Keratinocyte (primary cell): ENCODE measurements at regions not wholly inside any gene's neighbourhood (a gene's known extent, or its start where the extent isn't known, plus 50 kb on each side); places are given as distances from the start of the nearest gene placed in this dataset.

ENCODE experiments used
- DNase-seq: peaks from one replicate; pipeline ENCODE4 v3.0.0-alpha.2; 2011; ENCODE audit warnings: low read depth, missing footprints, low spot score
- FAIRE-seq: peaks from 2 replicates; lab custom pipeline; 2011; peaks lifted over from hg19 to GRCh38; lab: Jason Lieb, UNC
- H2AFZ ChIP-seq: 2 replicates; pipeline ENCODE4 v1.6.0; 2012; ENCODE audit warnings: low read length, control low read depth, inconsistent platforms; ENCODE audit not compliant: control insufficient read depth
- H3K27ac ChIP-seq: 2 replicates; pipeline ENCODE4 v1.5.1; 2011; ENCODE audit warnings: low read length; ENCODE audit not compliant: control insufficient read depth, insufficient read depth
- H3K27me3 ChIP-seq: 3 replicates; pipeline ENCODE4 v1.6.0; 2011; ENCODE audit warnings: low read length; ENCODE audit not compliant: control insufficient read depth, insufficient read depth; ENCODE audit errors: extremely low read depth
- H3K36me3 ChIP-seq, 2 experiments: 2 replicates in 1 of 2; 3 replicates in 1 of 2; pipeline ENCODE4 v1.5.1; 2011; ENCODE audit warnings: low read length in 2 of 2, mild to moderate bottlenecking in 1 of 2; ENCODE audit not compliant: control insufficient read depth in 2 of 2, insufficient read depth in 2 of 2; ENCODE audit errors: extremely low read depth in 1 of 2
- H3K4me1 ChIP-seq: 3 replicates; pipeline ENCODE4 v1.5.1; 2011; ENCODE audit warnings: low read length; ENCODE audit not compliant: control insufficient read depth, insufficient read depth; ENCODE audit errors: extremely low read depth
- H3K4me2 ChIP-seq: 3 replicates; pipeline ENCODE4 v1.6.0; 2011; ENCODE audit warnings: low read depth, low read length; ENCODE audit not compliant: control insufficient read depth, insufficient read depth; ENCODE audit errors: extremely low read depth
- H3K4me3 ChIP-seq, 3 experiments: fragments of 200-600 bp in 1 of 3; sonication (generic) in 1 of 3; 2 replicates in 2 of 3; 3 replicates in 1 of 3; pipeline ENCODE4 v1.5.1; 2011 to 2016; ENCODE audit warnings: low read length in 3 of 3, mild to moderate bottlenecking in 3 of 3, control low read depth in 2 of 3, inconsistent platforms in 1 of 3, low read depth in 1 of 3, mixed read lengths in 1 of 3, mixed run types in 1 of 3, moderate library complexity in 1 of 3; ENCODE audit not compliant: control insufficient read depth in 2 of 3, insufficient read depth in 2 of 3; ENCODE audit errors: extremely low read depth in 1 of 3
- H3K79me2 ChIP-seq: 2 replicates; pipeline ENCODE4 v1.6.0; 2012; ENCODE audit warnings: low read length; ENCODE audit not compliant: control insufficient read depth, insufficient read depth
- H3K9ac ChIP-seq: 3 replicates; pipeline ENCODE4 v1.6.0; 2011; ENCODE audit warnings: low read length; ENCODE audit not compliant: control insufficient read depth, insufficient read depth; ENCODE audit errors: extremely low read depth
- H3K9me1 ChIP-seq: 3 replicates; pipeline ENCODE4 v1.6.0; 2011; ENCODE audit warnings: low read length; ENCODE audit not compliant: control insufficient read depth, insufficient read depth; ENCODE audit errors: extremely low read depth
- H3K9me3 ChIP-seq: 2 replicates; pipeline ENCODE4 v1.5.1; 2012; ENCODE audit warnings: low read depth, low read length; ENCODE audit not compliant: control insufficient read depth
- H4K20me1 ChIP-seq: 3 replicates; pipeline ENCODE4 v1.6.0; 2011; ENCODE audit warnings: low read length; ENCODE audit not compliant: control insufficient read depth, insufficient read depth; ENCODE audit errors: extremely low read depth
- EZH2 ChIP-seq: IDR thresholded peaks from one replicate; pipeline ENCODE4 v1.6.1; 2012; ENCODE audit warnings: inconsistent platforms, mild to moderate bottlenecking, low read length, moderate library complexity
- dilution Hi-C: fragments of 300-500 bp; cut with MboI; formaldehyde crosslinking; loops from one replicate; pipeline ENCODE4 v1.7.0; 2020; ENCODE audit warnings: low sequenced_read_pairs; ENCODE audit not compliant: extremely low pct_ligation_motif_present
- TF ChIP-seq, protein P1 (sequence below), 3 experiments: IDR thresholded peaks in 1 of 3; conservative IDR thresholded peaks in 1 of 3; optimal IDR thresholded peaks in 1 of 3; 2 replicates in 2 of 3; 3 replicates in 1 of 3; pipeline versions ENCODE3 to v1.5.1; 2011; ENCODE audit warnings: low read length in 3 of 3, mild to moderate bottlenecking in 3 of 3, moderate library complexity in 2 of 3, control low read depth in 1 of 3, inconsistent platforms in 1 of 3; ENCODE audit not compliant: insufficient read depth in 2 of 3; ENCODE audit errors: extremely low read depth in 1 of 3

GRCh38 chr4:26035921-26036320 lies 121.9 kb downstream of the SMIM20 start:
- H3K36me3 ChIP-seq, result no peaks in the 10 kb centered on the region
- DNase-seq, result no peak
- no peaks in the 10 kb centered on the region for H3K9me1 ChIP-seq
- no peaks in the 10 kb centered on the region for H3K9me3 ChIP-seq
- peaks cover 10% of the 10 kb centered on the region for H3K27me3 ChIP-seq
- no peaks in the 10 kb centered on the region for H4K20me1 ChIP-seq
- H3K4me3 ChIP-seq, result no peak overlapping the region
- dilution Hi-C loops, result no loop called here
- no peaks in the 10 kb centered on the region for H3K4me1 ChIP-seq
- TF ChIP-seq, protein P1, sequence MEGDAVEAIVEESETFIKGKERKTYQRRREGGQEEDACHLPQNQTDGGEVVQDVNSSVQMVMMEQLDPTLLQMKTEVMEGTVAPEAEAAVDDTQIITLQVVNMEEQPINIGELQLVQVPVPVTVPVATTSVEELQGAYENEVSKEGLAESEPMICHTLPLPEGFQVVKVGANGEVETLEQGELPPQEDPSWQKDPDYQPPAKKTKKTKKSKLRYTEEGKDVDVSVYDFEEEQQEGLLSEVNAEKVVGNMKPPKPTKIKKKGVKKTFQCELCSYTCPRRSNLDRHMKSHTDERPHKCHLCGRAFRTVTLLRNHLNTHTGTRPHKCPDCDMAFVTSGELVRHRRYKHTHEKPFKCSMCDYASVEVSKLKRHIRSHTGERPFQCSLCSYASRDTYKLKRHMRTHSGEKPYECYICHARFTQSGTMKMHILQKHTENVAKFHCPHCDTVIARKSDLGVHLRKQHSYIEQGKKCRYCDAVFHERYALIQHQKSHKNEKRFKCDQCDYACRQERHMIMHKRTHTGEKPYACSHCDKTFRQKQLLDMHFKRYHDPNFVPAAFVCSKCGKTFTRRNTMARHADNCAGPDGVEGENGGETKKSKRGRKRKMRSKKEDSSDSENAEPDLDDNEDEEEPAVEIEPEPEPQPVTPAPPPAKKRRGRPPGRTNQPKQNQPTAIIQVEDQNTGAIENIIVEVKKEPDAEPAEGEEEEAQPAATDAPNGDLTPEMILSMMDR (optimal IDR thresholded peaks at IDR 0.05 in 1 of 3, IDR thresholded peaks at IDR 0.05 in 1 of 3, conservative IDR thresholded peaks at IDR 0.05 in 1 of 3; ENCODE audit: extremely low read depth in 1 of 3, insufficient read depth in 2 of 3, low read length in 3 of 3), result no peak
- TF ChIP-seq EZH2, result no peak
- no peak overlapping the region for H3K4me2 ChIP-seq
- H3K79me2 ChIP-seq, result no peaks in the 10 kb centered on the region
- H3K9ac ChIP-seq, result no peak overlapping the region
- no peak overlapping the region for H2AFZ ChIP-seq
- no peak overlapping the region for H3K27ac ChIP-seq
- FAIRE-seq, result no peak

- no peak overlapping the region for H3K27ac ChIP-seq
- H3K4me3 ChIP-seq, result no peak overlapping the region
- FAIRE-seq (no peak), DNase-seq (no peak)
- no peaks in the 10 kb centered on the region for H3K9me1 ChIP-seq
- H3K4me2 ChIP-seq, result no peak overlapping the region
- H4K20me1 ChIP-seq, result no peaks in the 10 kb centered on the region
- no peak overlapping the region for H2AFZ ChIP-seq
- H3K9ac ChIP-seq, result no peak overlapping the region
- dilution Hi-C loops, result no loop called here
- H3K27me3 ChIP-seq, result peaks cover 6% of the 10 kb centered on the region
- no peaks in the 10 kb centered on the region for H3K4me1 ChIP-seq
- H3K36me3 ChIP-seq, result no peaks in the 10 kb centered on the region
- TF ChIP-seq, protein P1 (optimal IDR thresholded peaks at IDR 0.05 in 1 of 3, IDR thresholded peaks at IDR 0.05 in 1 of 3, conservative IDR thresholded peaks at IDR 0.05 in 1 of 3; ENCODE audit: extremely low read depth in 1 of 3, insufficient read depth in 2 of 3, low read length in 3 of 3), result no peak
- no peak for TF ChIP-seq EZH2
- H3K9me3 ChIP-seq, result no peaks in the 10 kb centered on the region
- no peaks in the 10 kb centered on the region for H3K79me2 ChIP-seq
Measured at GRCh38 chr4:26039639-26040359, 125.8 kb downstream of the SMIM20 start.
